ENCODE measurements at regions not wholly inside any gene's neighbourhood (a gene's known extent, or its start where the extent isn't known, plus 50 kb on each side); places are given as distances from the start of the nearest gene placed in this dataset.

GRCh38 chr6:145380186-145380585 is 355.1 kb downstream of the EPM2A start:
- TF ChIP-seq EZH2 (IDR thresholded peaks at IDR 0.05; ENCODE audit: borderline replicate concordance, low read length) (no peak), CTCF (IDR thresholded peaks at IDR 0.05; ENCODE audit: low read length) (no peak)
- no peaks in the 10 kb centered on the region for H4K20me1 ChIP-seq (ENCODE audit: insufficient read depth, low read length)
- no peaks in the 10 kb centered on the region for H3K9me2 ChIP-seq (ENCODE audit: low read depth, low read length)
- no peaks in the 10 kb centered on the region for H3K36me3 ChIP-seq (ENCODE audit: insufficient read depth, low read length)
- no peaks in the 10 kb centered on the region for H3K27me3 ChIP-seq (ENCODE audit: insufficient read depth, low read length)
- no peaks in the 10 kb centered on the region for H3K4me1 ChIP-seq (ENCODE audit: insufficient read depth, low read length, severe bottlenecking)
- no peak overlapping the region for H3K4me2 ChIP-seq (ENCODE audit: low read length)
- 0 out of 2 replicates have a peak, but pooled peaks cover 3% of the 10 kb centered on the region for H3K9me3 ChIP-seq (ENCODE audit: low read length)
- no peaks in the 10 kb centered on the region for H3F3A ChIP-seq (ENCODE audit: insufficient read depth, low read length)
- no peaks in the 10 kb centered on the region for H3K79me2 ChIP-seq (ENCODE audit: insufficient read depth, low read length)
- no peak overlapping the region for H3K27ac ChIP-seq (ENCODE audit: low read depth, low read length, poor library complexity, severe bottlenecking)
- no peak overlapping the region for H2AFZ ChIP-seq (ENCODE audit: low read length)
- no peak overlapping the region for H3K4me3 ChIP-seq (ENCODE audit: low read depth, low read length, poor library complexity, severe bottlenecking)
- no peak overlapping the region for H3K9ac ChIP-seq (ENCODE audit: low read length)

- no peak for TF ChIP-seq EZH2 (IDR thresholded peaks at IDR 0.05; ENCODE audit: borderline replicate concordance, low read length)
- TF ChIP-seq CTCF (IDR thresholded peaks at IDR 0.05; ENCODE audit: low read length) = no peak
- H3K27me3 ChIP-seq (ENCODE audit: insufficient read depth, low read length) = no peaks in the 10 kb centered on the region
- H3K4me2 ChIP-seq (ENCODE audit: low read length) = no peak overlapping the region
- H3K4me3 ChIP-seq (ENCODE audit: low read depth, low read length, poor library complexity, severe bottlenecking) = no peak overlapping the region
- H3F3A ChIP-seq (ENCODE audit: insufficient read depth, low read length) = no peaks in the 10 kb centered on the region
- H3K4me1 ChIP-seq (ENCODE audit: insufficient read depth, low read length, severe bottlenecking) = no peaks in the 10 kb centered on the region
- no peaks in the 10 kb centered on the region for H3K79me2 ChIP-seq (ENCODE audit: insufficient read depth, low read length)
- no peaks in the 10 kb centered on the region for H3K36me3 ChIP-seq (ENCODE audit: insufficient read depth, low read length)
- H4K20me1 ChIP-seq (ENCODE audit: insufficient read depth, low read length) = no peaks in the 10 kb centered on the region
- H3K9ac ChIP-seq (ENCODE audit: low read length) = no peak overlapping the region
- H2AFZ ChIP-seq (ENCODE audit: low read length) = no peak overlapping the region
- H3K9me2 ChIP-seq (ENCODE audit: low read depth, low read length) = no peaks in the 10 kb centered on the region
- 0 out of 2 replicates have a peak, but pooled peaks cover 3% of the 10 kb centered on the region for H3K9me3 ChIP-seq (ENCODE audit: low read length)
- no peak overlapping the region for H3K27ac ChIP-seq (ENCODE audit: low read depth, low read length, poor library complexity, severe bottlenecking)
These were observed 353.4 kb downstream of the EPM2A start for GRCh38 chr6:145381941-145382340.

- no peak overlapping the region for H3K4me3 ChIP-seq (ENCODE audit: low read depth, low read length, poor library complexity, severe bottlenecking)
- no peaks in the 10 kb centered on the region for H3K9me3 ChIP-seq (ENCODE audit: low read length)
- no peaks in the 10 kb centered on the region for H3F3A ChIP-seq (ENCODE audit: insufficient read depth, low read length)
- no peak overlapping the region for H2AFZ ChIP-seq (ENCODE audit: low read length)
- no peak for TF ChIP-seq CTCF (IDR thresholded peaks at IDR 0.05; ENCODE audit: low read length)
- no peak for TF ChIP-seq EZH2 (IDR thresholded peaks at IDR 0.05; ENCODE audit: borderline replicate concordance, low read length)
- no peaks in the 10 kb centered on the region for H3K36me3 ChIP-seq (ENCODE audit: insufficient read depth, low read length)
- no peaks in the 10 kb centered on the region for H3K27me3 ChIP-seq (ENCODE audit: insufficient read depth, low read length)
- H3K27ac ChIP-seq (ENCODE audit: low read depth, low read length, poor library complexity, severe bottlenecking) = no peak overlapping the region
- no peaks in the 10 kb centered on the region for H3K79me2 ChIP-seq (ENCODE audit: insufficient read depth, low read length)
- no peak overlapping the region for H3K4me2 ChIP-seq (ENCODE audit: low read length)
- H3K9me2 ChIP-seq (ENCODE audit: low read depth, low read length) = no peaks in the 10 kb centered on the region
- H3K9ac ChIP-seq (ENCODE audit: low read length) = no peak overlapping the region
- H4K20me1 ChIP-seq (ENCODE audit: insufficient read depth, low read length) = no peaks in the 10 kb centered on the region
- H3K4me1 ChIP-seq (ENCODE audit: insufficient read depth, low read length, severe bottlenecking) = no peaks in the 10 kb centered on the region
These were observed 351.9 kb downstream of the EPM2A start for GRCh38 chr6:145383428-145383827.

Measured in OCI-LY1 (cell line).